GM23338 (cell line): ENCODE measurements at regions not wholly inside any gene's neighbourhood (a gene's known extent, or its start where the extent isn't known, plus 50 kb on each side); places are given as distances from the start of the nearest gene placed in this dataset.

ENCODE experiments used
- ATAC-seq: fragments of 200-7000 bp; cut with Tn5 transposase; 3 replicates; pipeline ENCODE4 v1.9.1; 2020
- DNase-seq: peaks from one replicate; pipeline ENCODE4 v3.0.0-alpha.2; 2015; ENCODE audit warnings: low spot score
- H2AFZ ChIP-seq: fragments of 200-600 bp; sonication (generic); 2 replicates; pipeline ENCODE4 v1.8.0; 2016; ENCODE audit warnings: antibody characterized with exemption, mild to moderate bottlenecking, moderate library complexity
- H3F3A ChIP-seq: fragments of 200-600 bp; sonication (generic); replicated peaks from 2 replicates; pipeline ENCODE4 v1.8.0; 2017; ENCODE audit warnings: antibody characterized with exemption, mixed run types, low read depth
- H3K27ac ChIP-seq: fragments of 200-600 bp; sonication (generic); 2 replicates; pipeline ENCODE4 v1.6.1; 2016; ENCODE audit warnings: low read depth
- H3K27me3 ChIP-seq: fragments of 200-600 bp; sonication (generic); 2 replicates; pipeline ENCODE4 v1.8.0; 2016; ENCODE audit warnings: mild to moderate bottlenecking, mixed run types, moderate library complexity; ENCODE audit not compliant: insufficient read depth
- H3K36me3 ChIP-seq: fragments of 200-600 bp; sonication (generic); 2 replicates; pipeline ENCODE4 v1.8.0; 2016; ENCODE audit warnings: mild to moderate bottlenecking; ENCODE audit not compliant: insufficient read depth
- H3K4me1 ChIP-seq: fragments of 200-600 bp; sonication (generic); 2 replicates; pipeline ENCODE4 v1.8.0; 2016; ENCODE audit warnings: mild to moderate bottlenecking, moderate library complexity; ENCODE audit not compliant: insufficient read depth
- H3K4me2 ChIP-seq: fragments of 200-600 bp; sonication (generic); 2 replicates; pipeline ENCODE4 v1.7.1; 2017; ENCODE audit warnings: mixed run types
- H3K4me3 ChIP-seq: fragments of 200-600 bp; sonication (generic); 2 replicates; pipeline ENCODE4 v1.6.1; 2016; ENCODE audit warnings: mixed run types
- H3K79me2 ChIP-seq: fragments of 200-600 bp; sonication (generic); replicated peaks from 2 replicates; pipeline ENCODE4 v1.8.0; 2017; ENCODE audit warnings: mild to moderate bottlenecking; ENCODE audit not compliant: insufficient read depth
- H3K9me2 ChIP-seq: fragments of 200-600 bp; sonication (generic); 2 replicates; pipeline ENCODE4 v1.8.0; 2017; ENCODE audit not compliant: insufficient read depth
- H4K20me1 ChIP-seq: fragments of 200-600 bp; sonication (generic); replicated peaks from 2 replicates; pipeline ENCODE4 v1.8.0; 2017; ENCODE audit warnings: mild to moderate bottlenecking; ENCODE audit not compliant: insufficient read depth
- H3K27ac Mint-ChIP-seq: 2 replicates; pipeline ENCODE4 v1.8.0; 2020; ENCODE audit warnings: inconsistent platforms, mild to moderate bottlenecking, moderate library complexity, mixed read lengths
- H3K27me3 Mint-ChIP-seq: 3 replicates; pipeline ENCODE4 v1.8.0; 2022; ENCODE audit warnings: low read depth, mild to moderate bottlenecking, moderate library complexity, mixed read lengths, inconsistent platforms; ENCODE audit not compliant: insufficient read depth, poor library complexity
- H3K36me3 Mint-ChIP-seq: 3 replicates; pipeline ENCODE4 v1.8.0; 2021; ENCODE audit warnings: low read depth, mild to moderate bottlenecking, inconsistent platforms, moderate library complexity, mixed read lengths
- H3K4me1 Mint-ChIP-seq: 3 replicates; pipeline ENCODE4 v1.8.0; 2020; ENCODE audit warnings: mild to moderate bottlenecking, inconsistent platforms, mixed read lengths
- H3K4me3 Mint-ChIP-seq: 3 replicates; pipeline ENCODE4 v1.8.0; 2021; ENCODE audit warnings: moderate library complexity, mild to moderate bottlenecking, inconsistent platforms, mixed read lengths
- H3K9me3 Mint-ChIP-seq: 3 replicates; pipeline ENCODE4 v1.8.0; 2020; ENCODE audit warnings: moderate library complexity, mild to moderate bottlenecking, inconsistent platforms, mixed read lengths
- CREB1 ChIP-seq: fragments of 250-450 bp; sonication (Bioruptor Pico); IDR thresholded peaks from 2 replicates; pipeline ENCODE4 v1.5.0; 2020; ENCODE audit warnings: low read depth, mild to moderate bottlenecking, moderate library complexity
- CTCF ChIP-seq, 2 experiments: fragments of 200-600 bp in 1 of 2; sonication (generic) in 1 of 2; conservative IDR thresholded peaks; 2 replicates each; pipeline versions ENCODE4 v1.5.1 to v1.6.1; 2016 to 2017; ENCODE audit warnings: antibody characterized with exemption in 2 of 2, low read depth in 2 of 2, mild to moderate bottlenecking in 2 of 2, moderate library complexity in 1 of 2
- ETS1 ChIP-seq: IDR thresholded peaks from 2 replicates; pipeline ENCODE4 v1.6.1; 2016; ENCODE audit warnings: antibody characterized with exemption
- EZH2 ChIP-seq: fragments of 200-600 bp; sonication (generic); IDR thresholded peaks from one replicate; pipeline ENCODE4 v1.8.0; 2017; ENCODE audit warnings: antibody characterized with exemption, mild to moderate bottlenecking, low read depth; ENCODE audit not compliant: unreplicated experiment
- EZH2phosphoT487 ChIP-seq: fragments of 200-600 bp; sonication (generic); IDR thresholded peaks from one replicate; pipeline ENCODE4 v1.8.1; 2018; ENCODE audit warnings: antibody characterized with exemption; ENCODE audit not compliant: unreplicated experiment
- JUNB ChIP-seq: IDR thresholded peaks from one replicate; pipeline ENCODE4 v1.6.1; 2016; ENCODE audit warnings: antibody characterized with exemption; ENCODE audit not compliant: unreplicated experiment
- NANOG ChIP-seq: IDR thresholded peaks from 2 replicates; pipeline ENCODE4 v1.6.1; 2016; ENCODE audit warnings: antibody characterized with exemption, borderline replicate concordance
- POLR2AphosphoS5 ChIP-seq: IDR thresholded peaks from 2 replicates; pipeline ENCODE4 v1.6.1; 2016; ENCODE audit warnings: antibody characterized with exemption, low read depth
- REST ChIP-seq: IDR thresholded peaks from one replicate; pipeline ENCODE4 v1.6.1; 2018; ENCODE audit warnings: antibody characterized with exemption; ENCODE audit not compliant: unreplicated experiment
- STAT1 ChIP-seq: IDR thresholded peaks from one replicate; pipeline ENCODE4 v1.6.1; 2016; ENCODE audit warnings: antibody characterized with exemption; ENCODE audit not compliant: unreplicated experiment
- ZNF114 ChIP-seq: fragments of 250-450 bp; sonication (Bioruptor Pico); IDR thresholded peaks from 2 replicates; pipeline ENCODE4 v1.5.0; 2020; ENCODE audit warnings: mild to moderate bottlenecking, moderate library complexity
- ZNF331 ChIP-seq: fragments of 250-450 bp; sonication (Bioruptor Pico); IDR thresholded peaks from 2 replicates; pipeline ENCODE4 v1.5.0; 2020; ENCODE audit warnings: low read depth, mild to moderate bottlenecking, moderate library complexity
- ZNF462 ChIP-seq: fragments of 250-450 bp; sonication (Bioruptor Pico); IDR thresholded peaks from 2 replicates; pipeline ENCODE4 v1.5.0; 2020; ENCODE audit warnings: mild to moderate bottlenecking, moderate library complexity

- no peaks in the 10 kb centered on the region for H3K27me3 Mint-ChIP-seq
- H3K9me3 Mint-ChIP-seq = no peaks in the 10 kb centered on the region; the same call in 2 of the 3 replicates
- H3K27ac ChIP-seq = no peak overlapping the region
- H3K27me3 ChIP-seq = no peaks in the 10 kb centered on the region
- no peaks in the 10 kb centered on the region for H3F3A ChIP-seq
- no peaks in the 10 kb centered on the region for H3K4me1 Mint-ChIP-seq
- no peak for ATAC-seq
- H3K4me3 ChIP-seq = no peak overlapping the region
- no peaks in the 10 kb centered on the region for H4K20me1 ChIP-seq
- peaks cover 3% of the 10 kb centered on the region; the same call in 1 of the 2 replicates for H3K9me2 ChIP-seq
- no peaks in the 10 kb centered on the region for H3K4me1 ChIP-seq
- no peak overlapping the region for H3K4me3 Mint-ChIP-seq
- no peak overlapping the region for H3K4me2 ChIP-seq
- TF ChIP-seq STAT1 (no peak), JUNB (no peak), EZH2 (no peak), POLR2AphosphoS5 (no peak), ZNF462 (CRISPR knock-in tag) (no peak), ZNF114 (CRISPR knock-in tag) (no peak), NANOG (no peak), CREB1 (no peak), REST (no peak), ZNF331 (CRISPR knock-in tag) (no peak), CTCF (conservative IDR thresholded peaks at IDR 0.05; ENCODE audit: low read depth in 2 of 2) (no peak), EZH2phosphoT487 (no peak), ETS1 (no peak)
- H3K36me3 Mint-ChIP-seq = no peaks in the 10 kb centered on the region
- no peaks in the 10 kb centered on the region for H3K79me2 ChIP-seq
- no peak overlapping the region for H3K27ac Mint-ChIP-seq
- H3K36me3 ChIP-seq = no peaks in the 10 kb centered on the region
- DNase-seq = no peak
- H2AFZ ChIP-seq = no peak overlapping the region
Observed at GRCh38 chr6:82651845-82652335, 288.3 kb downstream of the TPBG start.
